LoVo (cell line): ENCODE measurements at regions not wholly inside any gene's neighbourhood (a gene's known extent, or its start where the extent isn't known, plus 50 kb on each side); places are given as distances from the start of the nearest gene placed in this dataset.
"Not testable (repeated sequence)": the region's sequence is repeated elsewhere in the genome, so short reads cannot be mapped to it uniquely, and the experiment has no call there.

Source experiments
- DNase-seq: peaks from one replicate; pipeline ENCODE4 v3.0.0-alpha.2; 2016; ENCODE audit warnings: low spot score

DNA sequence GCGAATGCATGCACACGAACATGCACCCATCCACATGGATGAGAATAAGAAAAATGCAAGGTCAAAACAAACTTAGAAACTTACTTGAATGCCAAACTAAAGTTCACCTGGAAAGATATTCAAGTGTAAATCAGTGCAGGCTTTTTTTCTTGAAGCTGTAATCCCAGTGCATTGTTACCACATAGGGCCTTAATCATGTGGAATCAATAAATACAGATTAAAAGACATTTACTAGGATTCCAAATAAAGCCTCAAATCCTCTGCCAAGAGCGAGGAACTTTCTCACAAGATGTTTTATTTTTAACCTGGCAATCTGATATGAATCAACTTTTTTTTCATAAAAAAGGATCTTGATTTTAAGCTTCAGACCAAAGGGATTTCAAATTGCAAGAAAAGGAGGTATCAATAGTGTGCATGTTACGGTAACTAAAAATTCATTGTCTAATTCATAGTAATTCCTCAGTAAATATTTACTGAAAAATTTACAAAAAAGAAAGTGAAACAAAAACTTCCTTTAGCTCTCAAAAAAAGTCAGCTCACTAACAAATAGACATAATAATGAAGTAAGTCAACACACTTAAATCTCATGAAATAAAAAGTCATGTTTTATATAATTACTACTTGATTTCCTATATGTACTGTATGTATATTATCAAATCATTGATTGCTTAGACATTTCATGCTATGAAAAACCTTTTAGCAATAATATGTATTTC is 978.6 kb downstream of the PLOD2 start:
- no peak for DNase-seq

DNA sequence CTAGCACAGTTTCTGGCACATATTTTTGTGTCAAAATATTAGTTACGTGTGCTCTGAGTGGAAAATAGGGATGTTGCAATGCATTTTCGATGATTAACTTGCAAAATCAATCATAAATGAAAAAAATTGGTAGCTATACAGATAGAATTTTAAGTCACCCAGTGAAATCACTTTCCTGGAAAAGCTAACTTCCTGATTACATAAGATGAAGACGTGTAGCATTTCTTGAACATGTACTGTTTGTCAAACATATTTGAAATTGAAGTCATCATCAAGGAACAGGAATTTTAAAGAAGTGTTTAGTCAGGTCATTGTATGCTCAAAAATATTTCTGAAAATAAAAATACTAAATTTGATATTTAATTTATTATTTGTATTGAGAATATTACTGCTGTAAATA is 977.7 kb downstream of the PLOD2 start:
- no peak for DNase-seq

DNA sequence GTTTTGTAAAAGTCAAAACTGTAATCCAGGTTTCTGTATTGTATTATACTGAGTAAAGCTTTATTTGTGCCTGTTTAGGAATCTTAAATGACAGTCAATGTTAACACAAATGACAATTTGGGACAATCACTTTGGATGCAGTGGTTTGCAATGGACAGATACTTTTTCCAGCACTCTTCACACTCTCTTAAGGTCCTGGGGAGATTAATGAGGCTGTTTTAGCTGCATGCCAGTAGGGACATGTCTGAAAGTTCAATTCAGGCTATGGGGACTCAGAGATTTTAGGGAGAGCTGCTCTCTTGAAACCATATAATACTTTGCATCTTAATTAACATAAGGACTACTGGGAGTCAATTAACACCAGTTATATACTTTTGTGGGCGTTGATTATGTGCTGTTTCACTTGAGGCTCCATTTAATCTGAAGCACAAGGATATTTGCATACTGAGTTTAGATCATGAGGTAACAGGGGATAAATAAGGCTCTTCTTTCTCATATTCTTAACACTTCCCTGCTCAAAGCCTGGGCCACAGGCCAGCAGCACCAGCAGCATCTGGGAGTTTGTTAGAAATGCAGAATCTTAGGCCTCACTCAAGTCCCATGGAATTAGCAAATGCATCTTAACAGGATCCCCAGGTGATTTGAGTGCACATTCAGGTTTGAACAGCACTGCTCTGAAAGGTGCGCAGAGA is 972.8 kb downstream of the PLOD2 start:
- DNase-seq: no peak

DNA sequence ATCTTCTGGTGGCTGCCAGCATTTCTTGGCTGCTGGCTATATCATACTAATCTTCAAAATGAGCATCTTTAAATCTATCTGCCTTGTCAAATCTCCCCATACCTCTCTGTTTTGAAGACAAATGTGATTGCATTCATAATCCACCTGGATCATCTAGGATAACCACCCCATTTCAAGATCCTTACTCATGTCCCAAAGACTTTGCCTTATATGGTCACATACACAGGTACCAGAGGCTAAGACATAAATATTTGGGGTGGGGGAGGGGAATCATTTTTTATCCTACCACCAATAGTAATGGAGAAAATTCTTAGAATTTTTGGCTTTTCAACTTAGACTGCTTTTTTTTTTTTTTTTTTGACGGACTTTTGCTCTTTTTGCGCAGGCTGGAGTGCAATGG is 970.8 kb downstream of the PLOD2 start:
- no peak for DNase-seq

DNA sequence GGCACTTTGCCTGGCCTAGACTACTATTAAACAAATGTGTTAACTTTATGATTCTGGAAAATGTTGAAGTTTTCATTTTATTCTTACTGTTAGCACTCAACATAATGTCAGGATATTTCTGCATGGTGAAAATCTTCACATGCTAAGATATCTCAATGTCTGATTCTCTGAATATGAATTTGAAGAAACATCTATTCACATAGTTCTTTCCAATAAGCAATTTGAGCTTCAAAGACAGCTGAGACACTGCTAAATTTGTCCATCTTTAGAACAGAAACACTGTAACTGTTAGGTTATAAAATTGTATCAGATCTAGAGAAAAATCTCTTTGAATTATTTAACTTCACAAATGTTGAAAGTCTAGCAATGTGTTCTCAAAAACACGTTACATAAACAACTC is 970.2 kb downstream of the PLOD2 start:
- DNase-seq: no peak

DNA sequence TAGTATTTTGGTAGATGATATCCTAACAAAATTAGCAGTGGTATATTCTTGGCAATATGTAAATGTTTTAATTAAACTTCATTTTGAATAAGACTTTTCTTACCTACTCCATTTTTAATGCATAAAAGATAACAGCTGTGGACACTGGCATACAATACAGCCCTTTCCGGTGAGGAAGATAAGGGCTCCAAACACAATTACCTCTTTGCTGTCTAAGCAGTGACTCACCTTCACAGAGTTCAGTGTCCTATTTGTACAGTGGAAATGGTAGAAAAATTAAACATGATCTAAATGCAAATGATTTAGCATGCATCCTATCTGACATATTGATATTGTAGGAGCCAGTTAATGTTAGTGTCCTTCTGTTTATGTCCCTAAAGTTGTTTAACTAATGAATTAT is 969.4 kb downstream of the PLOD2 start:
- no peak for DNase-seq

DNA sequence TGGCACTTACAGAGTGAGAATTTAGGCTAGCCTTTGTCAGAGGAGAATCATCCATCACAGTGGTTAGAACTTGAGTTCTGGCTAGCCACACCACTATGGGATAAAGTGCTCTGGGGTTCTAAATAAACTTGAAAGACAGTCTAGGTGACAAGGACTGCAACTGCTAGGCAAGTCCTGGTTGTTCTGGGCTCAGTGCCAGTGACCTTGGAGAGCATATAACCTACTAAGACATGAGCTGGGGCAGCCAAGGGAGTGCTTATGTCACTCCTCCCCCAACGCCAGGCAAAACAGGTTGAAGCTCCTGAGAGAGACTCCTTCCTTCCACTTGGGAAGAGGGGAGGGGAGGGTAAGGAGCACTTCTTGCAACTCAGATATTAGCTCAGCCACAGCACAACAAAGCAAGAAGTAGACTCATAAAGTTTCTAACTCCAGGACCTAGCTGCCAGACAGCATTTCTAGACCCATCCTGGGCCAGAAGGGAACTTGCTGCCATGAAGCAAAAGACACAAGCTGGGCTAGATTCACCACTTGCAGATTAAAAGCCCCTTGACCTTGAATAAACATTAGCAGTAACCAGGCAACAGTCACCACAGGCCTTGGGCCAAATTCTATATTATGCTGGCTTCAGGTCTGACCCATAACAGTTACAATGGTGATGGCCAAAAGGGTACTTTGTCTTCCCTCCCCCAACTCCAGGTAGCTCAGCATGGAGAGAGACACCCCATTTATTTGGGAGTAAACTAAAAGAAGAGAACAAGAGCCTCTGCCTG is 963.7 kb downstream of the PLOD2 start:
- no peak for DNase-seq

DNA sequence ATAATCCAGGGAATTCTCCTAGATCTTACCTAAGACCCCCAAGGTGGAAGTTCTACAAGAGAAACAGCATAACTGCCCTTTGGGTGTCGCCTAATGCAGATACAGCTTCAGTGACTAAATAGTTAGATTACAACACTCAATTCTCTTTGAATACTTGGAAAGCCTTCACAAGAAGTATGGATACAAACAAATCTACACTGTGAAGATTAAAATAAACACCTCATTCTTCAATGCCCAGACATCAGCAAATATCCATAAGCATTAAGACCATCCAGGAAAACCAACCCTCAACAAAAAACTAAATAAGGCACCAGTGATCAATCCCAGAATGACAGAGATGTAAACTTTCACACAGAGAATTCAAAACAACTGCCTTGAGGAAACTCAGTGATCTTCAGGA is 963.2 kb downstream of the PLOD2 start:
- DNase-seq: no peak

DNA sequence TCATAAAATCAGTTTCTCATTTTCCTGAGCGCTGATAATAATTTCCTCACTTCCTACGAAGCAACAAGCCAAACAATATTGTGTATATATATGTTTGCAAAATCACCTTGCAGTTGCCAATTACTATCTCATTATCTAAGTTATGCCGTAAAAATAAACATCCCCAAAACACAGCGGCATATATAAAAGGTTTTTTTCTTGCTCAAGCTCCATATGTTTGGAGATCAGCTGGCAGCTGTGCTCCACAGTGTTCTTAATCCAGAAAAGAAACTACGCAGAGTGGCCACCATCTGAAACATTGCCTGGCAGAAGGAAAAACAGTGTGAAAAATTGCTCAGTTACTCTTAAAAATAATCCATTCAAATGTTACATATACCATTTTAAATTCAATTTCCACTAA is 951.4 kb downstream of the PLOD2 start:
- no peak for DNase-seq

DNA sequence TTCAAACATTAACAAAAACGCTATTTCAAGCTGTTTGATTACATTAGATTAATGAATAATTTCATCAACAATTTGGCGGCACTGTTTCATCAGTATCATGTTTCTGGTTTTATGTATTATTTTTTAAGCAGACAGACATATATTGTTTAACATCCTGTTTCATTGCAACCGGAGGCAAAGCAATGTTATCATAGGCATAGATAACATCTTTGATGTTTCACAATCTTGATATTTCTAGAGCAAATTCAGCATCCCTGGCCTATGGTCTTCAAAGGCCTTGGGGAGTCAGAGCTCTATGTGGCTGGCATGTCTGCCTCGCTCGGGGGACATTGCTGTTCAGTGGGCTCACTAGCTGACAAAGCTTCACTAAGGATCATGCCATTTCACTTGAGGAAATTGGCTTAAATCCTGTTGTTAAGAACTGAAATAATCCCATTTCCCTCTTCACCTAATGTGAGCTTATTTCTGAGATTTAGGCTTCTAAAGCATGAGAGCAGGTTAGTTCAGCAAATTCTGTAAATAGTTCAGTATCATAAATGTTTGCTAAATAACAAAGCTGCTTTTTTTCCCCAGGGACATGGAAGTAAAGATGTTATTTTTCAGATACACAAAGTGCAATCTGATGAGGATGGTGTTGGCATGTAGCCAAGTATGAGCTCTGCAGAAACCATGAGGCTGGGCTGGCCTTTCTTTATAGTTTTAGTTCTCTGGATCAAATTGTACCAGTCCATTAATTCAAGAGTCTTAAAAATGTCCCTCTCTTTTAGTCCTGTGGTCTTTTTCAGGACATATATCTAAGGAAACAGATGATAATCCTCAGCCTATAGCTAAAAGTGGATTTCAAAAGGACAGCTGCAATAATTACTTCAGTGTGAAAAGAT is 941.4 kb downstream of the PLOD2 start:
- DNase-seq: no peak

DNA sequence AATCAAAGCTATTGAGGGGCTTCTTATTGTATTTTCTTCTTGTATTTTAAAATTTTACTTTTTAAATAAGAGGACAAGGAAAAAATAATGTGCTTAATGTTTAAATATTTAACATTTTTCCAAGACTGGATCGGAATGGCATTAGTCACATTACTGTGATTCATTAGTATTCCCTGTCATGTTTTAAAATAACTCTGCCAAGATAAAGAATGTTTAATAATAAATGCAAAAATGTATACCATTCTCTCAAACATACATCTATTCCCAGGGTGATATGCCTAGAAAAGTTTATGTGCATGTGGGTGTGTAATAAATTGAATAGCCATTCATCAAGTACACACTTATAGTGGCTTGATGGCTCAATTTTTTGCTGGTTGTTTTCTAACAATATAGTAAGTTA is 936.1 kb downstream of the PLOD2 start:
- no peak for DNase-seq

DNA sequence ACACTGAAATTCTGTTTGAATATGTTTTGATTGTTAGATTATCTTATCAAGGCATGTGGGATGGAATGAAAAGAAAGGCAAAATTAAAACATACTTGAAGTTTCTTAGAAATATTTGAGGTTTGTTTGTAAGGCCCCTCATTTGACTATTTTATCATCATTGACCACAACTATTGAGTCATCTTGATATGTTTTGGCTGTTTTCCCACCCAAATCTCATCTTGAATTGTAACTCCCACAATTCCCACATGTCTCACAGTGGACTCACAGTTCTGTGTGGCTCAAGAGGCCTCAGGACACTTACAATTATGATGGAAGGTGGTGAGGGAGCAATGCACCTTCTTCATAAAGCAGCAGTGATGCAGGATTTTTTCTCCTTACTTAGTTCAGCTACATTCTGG is 917.1 kb downstream of the PLOD2 start:
- DNase-seq: no peak

DNA sequence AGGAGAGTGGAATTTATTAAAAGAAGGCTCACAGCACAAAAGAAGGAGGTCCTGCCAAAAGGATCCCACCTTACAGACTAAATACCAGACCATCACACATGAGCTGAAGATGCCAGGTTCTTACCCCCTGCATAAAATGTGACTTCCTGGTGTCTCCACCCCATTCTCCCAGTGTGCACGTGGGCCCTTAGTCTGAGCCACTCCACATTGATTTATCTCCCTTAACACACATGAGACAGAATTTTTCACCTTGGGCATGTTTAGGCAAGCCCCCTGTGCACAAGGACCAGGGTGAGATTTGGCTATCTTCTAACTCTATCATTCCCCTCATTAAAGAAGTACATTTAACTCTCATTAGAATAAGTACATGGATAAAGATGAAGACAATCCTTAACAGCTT is 916.7 kb downstream of the PLOD2 start:
- no peak for DNase-seq

DNA sequence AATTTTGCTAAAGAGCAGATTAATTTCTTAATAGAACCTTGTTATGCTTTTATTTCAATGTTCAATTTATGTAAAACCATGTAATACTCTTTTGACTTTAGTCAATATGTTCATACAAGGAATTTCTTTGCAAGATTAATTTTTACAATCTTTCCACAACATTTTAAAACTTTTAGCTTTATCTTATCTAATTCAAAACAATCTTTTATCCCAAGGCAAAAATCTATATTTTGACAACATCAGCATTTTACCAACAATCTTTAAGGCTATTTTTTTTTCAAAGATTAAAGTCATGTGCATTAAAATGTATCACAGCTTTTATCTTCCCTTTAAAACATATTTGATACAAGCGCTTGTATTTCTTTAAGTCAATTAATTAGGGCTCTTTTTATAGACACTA is 914.7 kb downstream of the PLOD2 start:
- no peak for DNase-seq

DNA sequence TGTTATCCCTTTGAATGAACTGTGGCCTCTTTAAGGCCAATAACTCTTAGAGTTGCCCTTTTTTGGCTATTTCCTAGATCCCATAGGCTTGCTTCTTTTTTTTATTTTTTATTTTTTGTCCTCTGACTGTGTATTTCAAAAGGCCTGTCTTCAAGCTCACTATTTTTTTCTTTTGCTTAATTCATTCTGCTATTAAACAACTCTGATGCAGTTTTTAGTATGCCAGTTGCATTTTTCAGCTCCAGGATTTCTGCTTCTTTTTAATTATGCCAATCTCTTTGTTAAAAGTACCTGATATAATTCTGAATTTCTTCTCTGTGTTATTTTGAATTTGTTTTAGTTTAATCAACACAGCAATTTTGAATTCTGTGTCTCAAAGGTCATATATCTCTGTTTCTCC is 912.1 kb downstream of the PLOD2 start:
- no peak for DNase-seq

DNA sequence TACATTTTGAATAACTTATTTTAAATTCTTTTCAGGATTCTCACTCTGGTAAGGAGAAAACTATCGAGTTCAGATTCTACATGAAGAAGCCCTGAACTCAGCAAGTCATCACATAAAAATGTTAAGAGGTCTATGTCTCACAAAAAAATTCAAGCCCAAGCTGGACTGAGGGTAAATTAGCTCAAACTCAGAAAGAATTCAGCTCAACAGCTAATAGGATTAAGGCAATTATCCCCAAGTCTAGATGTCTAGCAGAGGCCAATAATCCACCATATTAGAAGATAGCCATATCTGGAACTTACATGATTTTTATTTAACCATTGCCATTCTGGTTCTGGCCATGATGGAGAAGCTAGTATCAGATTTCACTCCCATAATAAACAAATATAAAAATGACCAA is 909.7 kb downstream of the PLOD2 start:
- DNase-seq: no peak

DNA sequence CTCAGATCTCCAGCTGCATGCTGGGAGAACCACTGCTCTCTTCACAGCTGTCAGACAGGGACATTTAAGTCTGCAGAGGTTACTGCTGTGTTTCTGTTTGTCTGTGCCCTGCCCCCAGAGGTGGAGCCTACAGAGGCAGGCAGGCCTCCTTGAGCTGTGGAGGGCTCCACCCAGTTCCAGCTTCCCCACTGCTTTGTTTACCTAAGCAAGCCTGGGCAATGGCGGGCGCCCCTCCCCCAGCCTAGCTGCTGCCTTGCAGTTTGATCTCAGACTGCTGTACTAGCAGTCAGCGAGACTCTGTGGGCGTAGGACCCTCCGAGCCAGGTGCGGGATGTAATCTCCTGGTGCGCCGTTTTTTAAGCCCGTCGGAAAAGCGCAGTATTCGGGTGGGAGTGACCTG is 903.0 kb downstream of the PLOD2 start:
- not testable (repeated sequence) for DNase-seq

DNA sequence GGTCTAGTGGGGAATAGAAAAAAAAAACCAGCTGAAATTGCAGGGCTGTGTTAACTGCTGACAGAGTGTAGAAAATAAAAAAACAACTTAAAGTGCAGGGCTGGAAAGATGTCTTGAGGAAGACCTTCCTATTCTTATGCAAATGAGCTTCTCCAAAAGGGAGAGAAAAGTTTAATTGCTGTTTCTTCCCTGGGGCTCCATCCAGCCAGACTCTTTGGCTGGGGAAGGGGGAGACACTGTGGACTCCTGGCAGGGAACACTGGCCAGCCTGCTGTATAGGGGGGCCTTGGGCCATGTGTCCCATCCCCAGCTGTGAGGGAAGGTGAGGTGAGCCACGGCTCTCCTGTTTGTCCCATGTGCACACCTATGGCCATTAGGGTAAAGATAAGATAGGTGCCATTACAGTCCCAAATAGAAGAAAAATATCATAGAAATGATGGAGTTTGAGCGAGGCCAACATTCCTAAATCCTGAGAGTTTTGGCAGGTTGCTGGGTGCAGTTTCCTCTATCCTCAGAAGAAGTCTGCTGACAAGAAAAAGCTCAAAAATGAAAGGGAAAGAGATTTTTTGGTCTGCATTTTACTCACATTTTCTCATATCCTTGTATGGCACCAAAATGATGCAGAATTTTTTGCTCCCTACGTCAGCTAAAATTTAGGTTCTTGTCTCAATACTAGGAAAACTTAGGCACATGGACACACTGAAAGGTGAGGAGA is 901.7 kb downstream of the PLOD2 start:
- DNase-seq: no peak

DNA sequence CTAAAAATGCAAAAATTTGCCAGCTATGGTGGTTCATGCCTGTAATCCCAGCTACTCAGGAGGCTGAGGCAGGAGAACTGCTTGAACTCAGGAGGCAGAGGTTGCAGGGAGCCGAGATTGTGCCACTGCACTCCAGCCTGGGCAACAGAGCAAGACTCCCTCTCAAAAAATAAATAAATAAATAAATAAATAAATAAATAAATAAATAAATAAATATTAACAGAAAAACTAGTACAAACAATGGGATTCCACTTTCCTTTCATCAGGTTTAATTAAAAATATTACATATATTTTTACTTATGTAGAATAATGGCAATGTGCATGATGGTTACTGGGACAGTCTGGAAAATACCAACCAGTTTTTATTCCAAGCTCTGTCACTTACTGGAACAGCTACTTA is 897.5 kb downstream of the PLOD2 start:
- not testable (repeated sequence) for DNase-seq

DNA sequence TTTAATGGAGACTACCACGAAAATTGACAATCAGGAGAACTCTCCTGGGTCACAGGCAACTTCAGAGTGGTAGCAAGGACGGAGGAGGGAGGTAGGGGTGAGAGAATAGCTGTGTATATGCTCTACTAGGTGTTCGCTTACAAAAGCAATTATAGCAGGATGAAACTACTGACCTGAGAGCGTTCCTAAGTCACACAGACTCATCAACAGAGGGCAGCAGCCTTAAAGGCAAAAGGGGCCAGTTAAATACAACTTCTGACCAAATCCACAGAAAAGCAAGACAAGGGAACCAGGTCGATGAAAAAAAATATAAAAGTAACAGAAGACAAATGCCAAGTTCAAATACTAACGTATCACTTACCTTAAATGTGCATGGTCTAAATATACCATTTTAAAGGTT is 894.6 kb downstream of the PLOD2 start:
- DNase-seq: no peak

DNA sequence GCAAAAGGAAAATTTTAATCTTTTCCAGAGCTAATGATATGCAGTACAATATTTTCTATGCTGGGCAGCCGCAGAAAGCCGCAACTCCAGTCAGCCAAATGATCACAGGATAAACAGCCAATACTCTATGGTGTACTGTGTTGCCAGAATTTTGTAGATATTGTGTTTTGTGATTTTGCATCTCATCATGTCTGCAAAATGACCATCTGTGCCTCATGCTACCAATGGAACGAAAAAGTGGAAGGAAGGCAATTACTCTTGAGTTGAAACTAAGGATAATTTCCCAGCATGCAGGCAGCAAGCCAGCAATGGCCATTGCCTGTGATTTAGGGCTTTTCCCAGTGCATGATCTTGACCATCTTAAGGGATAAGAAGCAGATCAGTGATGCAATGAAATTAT is 891.9 kb downstream of the PLOD2 start:
- no peak for DNase-seq

DNA sequence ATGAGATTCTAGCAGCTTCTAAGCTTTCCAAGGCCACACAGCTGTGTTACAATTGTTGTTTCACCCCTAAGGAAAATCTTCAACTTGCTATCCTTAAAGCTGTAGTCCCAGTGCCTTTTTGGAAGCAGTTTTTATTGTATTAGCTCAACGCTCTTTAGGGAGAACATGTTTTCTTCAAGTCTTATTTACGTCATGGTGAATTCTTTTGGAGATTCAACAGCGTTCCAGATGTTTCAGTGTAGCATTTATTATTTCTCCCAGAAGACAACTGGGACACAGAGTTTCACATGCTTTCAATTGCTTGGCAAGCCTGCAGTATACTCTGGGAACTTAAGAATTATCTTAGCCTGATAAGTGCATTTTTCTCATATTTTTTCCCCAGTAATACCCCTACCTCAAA is 888.3 kb downstream of the PLOD2 start:
- no peak for DNase-seq
